Mammary epithelial cell (primary cell): ENCODE measurements at regions not wholly inside any gene's neighbourhood (a gene's known extent, or its start where the extent isn't known, plus 50 kb on each side); places are given as distances from the start of the nearest gene placed in this dataset.

Experiments
- EZH2 ChIP-seq: IDR thresholded peaks from 2 replicates; pipeline ENCODE4 v1.6.1; 2012; ENCODE audit warnings: low read length, inconsistent platforms, borderline replicate concordance
- TF ChIP-seq, protein P1 (sequence below), 2 donors: IDR thresholded peaks in 1 of 2; conservative IDR thresholded peaks in 1 of 2; 2 replicates each; pipeline ENCODE4 v1.5.1; 2011 to 2012; ENCODE audit warnings: inconsistent platforms in 2 of 2, low read length in 2 of 2, mild to moderate bottlenecking in 2 of 2, control low read depth in 1 of 2, low read depth in 1 of 2; ENCODE audit not compliant: insufficient read depth in 1 of 2; ENCODE audit errors: extremely low read depth in 1 of 2

DNA sequence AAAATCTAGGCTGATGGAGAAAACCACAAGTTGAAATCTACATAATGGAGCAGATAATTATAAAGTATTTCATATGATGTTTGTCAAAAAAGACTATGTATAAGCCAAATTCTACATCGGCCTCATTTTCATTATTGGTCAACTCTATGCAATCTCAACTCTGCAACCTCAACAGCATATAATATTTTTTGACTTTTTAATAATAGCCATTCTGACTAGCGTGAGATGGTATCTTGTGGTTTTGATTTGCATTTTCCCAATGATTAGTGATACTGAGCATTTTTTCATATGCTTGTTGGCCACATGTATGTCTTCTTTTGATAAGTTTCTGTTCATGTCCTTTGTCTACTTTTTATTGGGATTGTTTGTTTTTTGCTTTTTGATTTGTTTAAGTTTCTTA lies 496.1 kb upstream of the SLC39A10 start:
- TF ChIP-seq, protein P1, sequence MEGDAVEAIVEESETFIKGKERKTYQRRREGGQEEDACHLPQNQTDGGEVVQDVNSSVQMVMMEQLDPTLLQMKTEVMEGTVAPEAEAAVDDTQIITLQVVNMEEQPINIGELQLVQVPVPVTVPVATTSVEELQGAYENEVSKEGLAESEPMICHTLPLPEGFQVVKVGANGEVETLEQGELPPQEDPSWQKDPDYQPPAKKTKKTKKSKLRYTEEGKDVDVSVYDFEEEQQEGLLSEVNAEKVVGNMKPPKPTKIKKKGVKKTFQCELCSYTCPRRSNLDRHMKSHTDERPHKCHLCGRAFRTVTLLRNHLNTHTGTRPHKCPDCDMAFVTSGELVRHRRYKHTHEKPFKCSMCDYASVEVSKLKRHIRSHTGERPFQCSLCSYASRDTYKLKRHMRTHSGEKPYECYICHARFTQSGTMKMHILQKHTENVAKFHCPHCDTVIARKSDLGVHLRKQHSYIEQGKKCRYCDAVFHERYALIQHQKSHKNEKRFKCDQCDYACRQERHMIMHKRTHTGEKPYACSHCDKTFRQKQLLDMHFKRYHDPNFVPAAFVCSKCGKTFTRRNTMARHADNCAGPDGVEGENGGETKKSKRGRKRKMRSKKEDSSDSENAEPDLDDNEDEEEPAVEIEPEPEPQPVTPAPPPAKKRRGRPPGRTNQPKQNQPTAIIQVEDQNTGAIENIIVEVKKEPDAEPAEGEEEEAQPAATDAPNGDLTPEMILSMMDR (conservative IDR thresholded peaks at IDR 0.05 in 1 of 2, IDR thresholded peaks at IDR 0.05 in 1 of 2; ENCODE audit: extremely low read depth in 1 of 2, insufficient read depth in 1 of 2, low read depth in 1 of 2, low read length in 2 of 2), result no peak
- TF ChIP-seq EZH2, result no peak
